DMS53 (cell line): ENCODE measurements at regions not wholly inside any gene's neighbourhood (a gene's known extent, or its start where the extent isn't known, plus 50 kb on each side); places are given as distances from the start of the nearest gene placed in this dataset.
"Not testable (repeated sequence)": the region's sequence is repeated elsewhere in the genome, so short reads cannot be mapped to it uniquely, and the experiment has no call there.

Source experiments
- DNase-seq: peaks from one replicate; lab custom pipeline; 2025; lab: John Stamatoyannopoulos, UW

DNA sequence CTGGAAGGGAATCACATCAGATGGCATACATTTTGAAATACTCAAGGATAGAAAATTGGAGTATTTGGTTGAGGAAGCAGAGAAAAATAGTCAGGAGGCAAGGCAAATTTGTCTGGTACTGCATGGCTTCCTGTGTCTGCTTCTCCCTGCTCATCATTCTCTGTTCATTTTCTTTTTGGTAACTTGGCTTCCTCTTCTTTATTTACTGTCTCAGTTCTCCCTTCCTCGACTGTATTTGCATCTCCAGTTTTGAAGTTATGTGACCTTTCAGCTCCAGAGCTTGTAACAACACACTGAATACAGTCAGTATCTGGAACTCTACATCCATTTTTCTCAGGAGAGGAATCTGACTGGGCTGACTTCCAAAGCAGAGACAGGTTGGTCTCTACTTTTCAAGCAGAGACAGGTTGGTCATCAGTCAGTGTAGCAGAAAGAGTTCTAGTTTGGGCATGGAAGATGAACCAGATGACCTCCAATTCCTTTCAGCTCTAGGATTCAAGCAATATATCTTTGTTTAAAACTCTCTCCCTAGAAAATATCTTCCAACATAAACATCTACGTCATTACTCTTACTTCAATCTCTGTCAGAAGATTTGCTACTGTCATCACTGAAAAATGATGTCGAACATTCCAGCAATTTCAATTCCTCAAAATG is 571.2 kb downstream of the ADGRL2 start:
- no peak for DNase-seq

DNA sequence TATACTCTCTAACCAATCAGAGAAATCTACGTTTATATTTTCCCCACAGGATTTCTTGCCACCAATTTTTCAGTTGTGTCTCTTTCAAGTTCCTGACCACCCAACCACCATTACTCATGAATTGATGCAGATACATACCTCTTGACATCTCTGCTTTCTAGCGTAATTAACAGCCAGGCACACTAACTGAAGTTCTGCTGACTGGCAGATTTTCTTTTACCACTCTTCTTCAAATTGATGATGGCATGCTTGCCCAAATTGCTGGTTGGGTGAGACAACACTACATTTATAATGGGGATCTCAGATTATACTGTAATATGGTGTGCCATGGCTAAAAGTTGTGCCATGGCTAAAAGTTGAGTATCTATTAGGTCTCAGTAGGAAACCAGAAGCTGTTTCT is 566.7 kb downstream of the ADGRL2 start:
- no peak for DNase-seq

DNA sequence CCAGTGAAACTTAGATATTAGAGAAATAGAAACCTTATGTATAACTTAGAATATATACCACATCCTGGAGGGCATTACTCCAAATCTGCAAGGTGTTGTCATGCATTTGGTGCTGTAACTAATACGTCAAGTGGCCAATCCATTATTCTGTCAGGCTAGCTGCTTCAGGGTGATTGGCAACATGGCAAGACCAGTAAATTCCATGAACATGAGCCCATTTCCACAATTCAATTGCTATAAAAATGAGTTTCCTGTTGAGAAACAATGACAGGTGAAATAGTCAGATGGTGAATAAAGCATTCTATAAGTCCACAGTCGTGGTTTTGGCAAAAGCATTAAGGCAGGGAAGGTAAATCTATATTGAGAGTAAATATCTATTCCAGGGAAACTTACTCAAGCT is 566.0 kb downstream of the ADGRL2 start:
- no peak for DNase-seq

DNA sequence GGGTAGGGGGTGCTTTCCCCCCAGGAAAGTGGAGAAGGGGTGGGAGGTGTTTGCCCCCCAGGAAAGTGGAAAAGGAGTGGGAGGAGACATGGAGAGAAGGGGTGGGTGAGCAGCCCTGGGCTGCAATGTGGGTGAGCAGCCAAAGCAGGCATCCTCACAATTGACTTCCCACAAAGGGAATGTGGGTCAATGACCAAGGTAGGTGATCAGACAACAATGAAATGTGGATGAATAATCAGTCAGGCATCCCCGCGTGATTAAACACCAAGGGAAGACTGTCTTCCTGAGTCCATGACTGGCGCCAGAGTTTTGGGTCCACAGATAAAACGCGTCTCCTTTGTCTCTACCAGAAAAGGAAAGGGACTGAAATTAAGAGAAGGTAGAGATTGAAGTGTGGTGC is 558.8 kb downstream of the ADGRL2 start:
- DNase-seq = not testable (repeated sequence)

DNA sequence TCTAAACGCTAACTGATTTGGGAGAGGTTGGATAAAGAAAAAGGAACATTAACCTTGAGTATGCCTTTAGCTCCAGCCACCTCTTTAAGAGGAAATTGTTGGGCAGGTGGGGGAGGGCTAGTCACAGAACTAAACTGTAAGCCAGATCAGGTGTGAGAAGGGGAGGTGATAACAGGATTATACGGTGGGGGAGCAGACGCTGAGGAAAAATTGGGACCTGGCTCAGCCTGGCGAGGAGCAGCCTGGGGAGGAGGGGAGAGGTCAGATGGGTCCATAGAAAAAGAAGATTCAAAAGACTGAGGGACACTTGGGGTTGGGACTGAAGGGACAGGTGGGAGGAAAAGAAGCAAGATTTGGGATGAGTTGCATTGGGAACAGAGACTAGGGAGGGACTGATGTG is 558.0 kb downstream of the ADGRL2 start:
- not testable (repeated sequence) for DNase-seq

DNA sequence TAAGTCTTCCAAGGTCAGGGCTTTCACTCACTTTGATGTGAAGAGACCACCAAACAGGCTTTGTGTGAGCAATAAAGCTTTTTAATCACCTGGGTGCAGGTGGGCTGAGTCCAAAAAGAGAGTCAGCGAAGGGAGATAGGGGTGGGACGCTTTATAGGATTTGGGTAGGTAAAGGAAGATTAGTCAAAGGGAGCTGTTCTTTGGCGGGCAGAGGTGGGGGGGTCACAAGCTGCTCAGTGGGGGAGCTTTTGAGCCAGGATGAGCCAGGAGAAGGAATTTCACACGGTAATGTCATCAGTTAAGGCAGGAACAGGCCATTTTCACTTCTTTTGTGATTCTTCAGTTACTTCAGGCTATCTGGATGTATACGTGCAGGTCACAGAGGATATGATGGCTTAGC is 553.8 kb downstream of the ADGRL2 start:
- not testable (repeated sequence) for DNase-seq

DNA sequence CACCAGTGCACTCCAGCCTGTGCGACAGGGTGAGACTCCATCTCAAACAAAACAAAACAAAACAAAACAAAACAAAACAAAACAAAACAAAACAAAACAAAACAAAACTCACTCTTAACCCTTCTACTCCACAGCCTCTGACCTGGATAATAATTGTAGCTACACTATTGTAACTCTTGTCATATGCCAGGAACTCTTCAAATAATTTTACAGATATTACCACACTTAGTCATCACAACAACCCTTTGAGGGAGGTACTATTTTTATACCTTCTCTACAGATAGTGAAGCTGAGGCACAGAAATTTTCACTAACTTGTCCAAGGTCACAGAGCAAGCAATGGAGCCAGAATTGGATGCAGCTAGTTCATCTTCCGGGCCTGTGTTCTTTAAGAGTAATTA is 547.8 kb downstream of the ADGRL2 start:
- DNase-seq = no peak

DNA sequence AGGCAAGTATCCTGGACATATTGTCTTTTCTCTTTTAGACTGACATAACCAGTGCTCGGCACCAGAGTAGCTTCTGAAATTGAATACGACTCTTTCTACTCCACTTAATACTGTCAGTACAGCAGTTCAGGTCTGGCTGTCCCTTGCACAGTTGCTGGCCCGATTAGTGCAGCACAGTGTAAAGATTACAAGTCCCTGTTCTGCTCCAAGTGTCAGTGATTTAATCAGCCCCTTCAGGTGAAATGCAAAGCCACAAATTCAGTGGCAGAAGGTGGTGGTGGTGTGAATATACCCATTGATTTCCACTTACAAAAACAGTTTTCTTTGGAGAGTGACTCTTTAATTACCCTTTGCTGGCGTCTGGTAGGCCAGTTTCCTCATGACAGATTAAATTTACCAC is 545.4 kb downstream of the ADGRL2 start:
- no peak for DNase-seq

DNA sequence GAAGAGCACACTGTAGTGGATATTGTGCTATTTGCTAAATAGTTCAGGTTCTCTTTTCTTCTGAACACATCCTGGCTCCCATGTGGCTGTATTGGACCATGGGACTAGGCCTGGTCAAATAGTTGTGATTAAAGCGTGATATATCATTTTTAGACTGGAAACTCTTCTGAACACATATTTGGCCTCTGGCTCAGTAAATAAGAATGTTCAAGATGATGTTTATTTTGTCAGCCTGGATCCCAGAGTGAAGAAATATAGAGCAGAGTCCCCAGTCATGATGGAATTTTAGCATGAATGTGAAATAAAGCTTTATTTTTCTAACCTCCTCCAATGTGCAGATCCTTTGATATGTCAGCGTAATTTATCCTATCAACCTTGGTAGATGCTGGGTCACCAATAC is 542.6 kb downstream of the ADGRL2 start:
- DNase-seq = no peak

DNA sequence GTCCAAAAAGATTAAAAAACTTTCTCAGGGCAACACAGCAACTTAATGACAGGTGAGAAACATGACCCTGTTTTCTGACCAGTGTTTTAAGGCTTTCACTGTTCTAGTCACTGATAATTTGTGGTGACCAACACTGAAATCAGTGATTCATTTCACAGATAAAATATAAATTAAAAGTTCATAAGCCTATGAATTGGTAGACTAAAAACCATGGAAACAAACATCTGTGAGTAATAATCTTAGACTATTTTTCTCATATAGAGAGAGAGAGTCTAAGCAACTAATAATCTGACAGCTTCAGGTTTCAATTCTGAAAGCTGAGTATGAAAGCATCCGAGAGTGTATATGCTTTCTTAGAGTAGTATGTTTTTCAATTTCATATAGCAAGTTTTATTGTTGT is 536.9 kb downstream of the ADGRL2 start:
- no peak for DNase-seq

DNA sequence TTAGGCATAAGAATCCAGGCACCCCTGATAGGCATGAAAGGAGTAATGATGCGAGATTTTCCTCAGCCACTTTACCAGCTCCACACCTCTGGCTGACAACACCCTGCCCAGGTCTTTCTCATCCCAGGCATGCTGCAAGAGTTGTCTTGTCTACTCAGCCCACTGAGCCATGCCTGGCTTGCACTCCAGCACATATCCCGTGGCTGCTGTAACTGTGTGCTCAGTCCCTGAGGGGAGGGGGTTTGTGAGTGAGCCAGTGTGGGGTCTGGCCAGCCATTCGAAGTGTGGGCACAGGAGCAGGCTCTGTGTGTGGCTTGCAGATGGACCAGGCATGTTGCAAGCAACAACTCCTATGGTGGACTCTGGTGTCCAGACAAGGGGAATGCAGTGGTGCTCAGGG is 529.6 kb downstream of the ADGRL2 start:
- DNase-seq = no peak

DNA sequence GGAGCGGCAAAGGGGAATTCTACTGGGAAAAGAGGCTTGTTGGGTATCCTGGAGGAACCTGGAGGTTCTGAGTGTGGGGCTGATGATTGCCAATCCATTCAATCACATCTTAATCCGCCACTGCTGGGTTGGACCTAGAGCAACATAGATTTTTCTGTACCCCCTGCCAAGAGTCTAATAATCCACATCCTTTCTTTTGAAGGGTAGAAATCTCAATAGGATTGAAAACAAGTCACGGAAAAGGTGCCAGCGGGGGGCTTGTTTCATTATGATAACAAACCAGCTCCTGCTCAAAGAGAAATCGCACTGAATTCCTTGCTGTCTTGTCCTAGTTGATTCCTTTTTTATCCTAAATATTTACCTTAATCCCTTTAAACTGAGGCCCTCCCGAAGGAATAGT is 528.5 kb downstream of the ADGRL2 start:
- no peak for DNase-seq

DNA sequence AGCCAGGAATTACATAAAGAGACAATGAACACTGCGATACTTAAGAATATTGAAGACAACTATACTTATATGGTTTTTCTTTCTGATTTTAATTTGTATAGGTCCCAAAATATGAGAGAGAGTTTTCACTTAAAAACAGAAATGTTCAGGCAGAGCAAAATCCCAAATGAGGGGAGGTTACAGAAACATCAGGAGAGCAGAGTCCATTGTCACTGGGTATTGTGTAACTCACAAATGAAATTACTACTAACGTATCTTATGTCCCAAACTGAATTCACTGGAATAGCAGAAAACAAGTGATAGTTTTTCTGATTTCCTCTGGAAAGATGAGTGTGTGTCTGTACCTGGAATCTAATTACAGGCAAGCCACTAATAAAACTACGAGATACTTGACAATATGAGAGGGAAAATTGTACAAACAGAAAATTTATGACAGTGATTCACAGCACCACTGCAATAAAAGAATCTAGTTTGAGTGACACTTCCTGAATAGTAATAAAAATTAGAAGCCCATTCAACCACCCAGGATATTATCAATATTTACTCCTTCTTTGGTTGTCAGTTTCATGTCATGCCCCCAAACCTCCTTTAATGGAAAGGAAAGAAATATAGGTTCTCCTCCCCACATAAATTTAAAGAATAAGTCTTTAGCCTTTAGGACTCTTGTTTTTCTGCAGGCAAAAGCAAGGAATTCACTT is 522.6 kb downstream of the ADGRL2 start:
- DNase-seq = peak; percentile 20

DNA sequence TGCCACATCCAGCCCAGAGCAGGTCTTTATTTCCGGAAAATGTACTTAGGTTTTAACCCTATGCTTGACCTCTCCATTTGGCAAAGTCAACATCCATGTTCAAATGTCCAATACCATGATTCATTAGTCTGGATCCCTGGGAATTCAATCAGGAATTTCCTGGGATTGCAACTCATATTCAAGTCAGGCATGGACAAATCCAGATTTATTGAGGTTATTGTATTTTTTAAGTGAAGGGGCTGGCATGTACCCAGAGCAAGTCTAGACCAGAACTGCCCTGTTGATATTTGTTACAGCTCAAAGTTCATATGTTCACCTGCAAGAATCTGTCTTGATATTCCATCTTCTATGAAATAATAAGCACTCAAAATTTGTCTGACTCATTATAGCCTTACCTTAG is 521.1 kb downstream of the ADGRL2 start:
- no peak for DNase-seq

DNA sequence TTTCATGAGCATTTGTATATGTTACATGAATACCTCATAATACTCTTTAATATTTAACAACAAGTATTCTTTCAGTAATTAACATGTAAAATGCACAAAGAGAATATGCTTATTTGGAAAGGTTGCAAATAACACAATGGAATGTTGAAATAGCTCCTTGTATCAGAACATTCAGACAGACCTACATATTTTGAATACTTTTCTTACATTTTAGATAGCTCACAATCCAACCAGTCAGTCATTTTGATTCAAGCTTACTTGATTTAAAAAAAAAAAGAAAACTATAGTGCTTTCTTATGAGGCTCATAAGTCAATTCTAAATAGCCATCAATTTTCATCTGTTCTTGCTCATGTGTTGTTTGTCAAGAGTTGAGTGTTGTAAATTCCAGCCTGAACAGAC is 518.8 kb downstream of the ADGRL2 start:
- no peak for DNase-seq

DNA sequence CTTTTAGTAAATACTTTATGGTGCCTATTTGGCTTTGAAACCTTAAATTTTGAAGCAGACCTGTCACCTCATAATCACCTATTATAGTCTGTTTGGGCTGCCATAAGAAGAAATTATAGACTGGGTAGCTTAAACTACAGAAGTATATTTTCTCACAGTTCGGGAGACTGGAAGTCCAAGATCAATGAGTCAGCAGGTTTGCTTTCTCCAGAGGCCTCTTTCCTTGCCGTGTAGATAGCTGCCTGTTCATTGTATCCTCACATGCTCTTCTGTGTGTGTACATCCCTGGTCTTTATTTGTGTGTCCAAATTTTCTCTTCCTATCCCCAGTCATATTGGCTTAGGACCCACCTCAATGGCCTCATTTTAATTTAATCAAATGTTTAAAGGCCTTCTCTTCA is 518.2 kb downstream of the ADGRL2 start:
- no peak for DNase-seq

DNA sequence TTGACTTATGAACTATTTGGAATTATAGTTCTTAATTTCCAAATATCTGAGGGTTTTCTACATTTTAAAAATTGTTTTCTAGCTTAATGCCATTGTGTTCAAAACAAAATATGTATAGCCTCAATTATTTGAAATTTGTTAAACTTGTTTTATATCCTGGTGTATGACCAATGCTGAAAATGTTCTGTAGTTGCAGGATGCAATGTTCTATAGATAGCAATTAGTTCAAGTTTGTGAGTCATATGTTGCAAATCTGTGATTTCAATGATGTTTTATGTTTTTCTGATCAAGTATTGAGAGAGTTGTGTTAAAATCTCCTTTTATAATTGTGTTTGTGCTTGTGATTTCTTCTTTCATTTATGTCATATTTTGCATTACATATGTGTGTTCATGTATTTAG is 517.5 kb downstream of the ADGRL2 start:
- DNase-seq = no peak

DNA sequence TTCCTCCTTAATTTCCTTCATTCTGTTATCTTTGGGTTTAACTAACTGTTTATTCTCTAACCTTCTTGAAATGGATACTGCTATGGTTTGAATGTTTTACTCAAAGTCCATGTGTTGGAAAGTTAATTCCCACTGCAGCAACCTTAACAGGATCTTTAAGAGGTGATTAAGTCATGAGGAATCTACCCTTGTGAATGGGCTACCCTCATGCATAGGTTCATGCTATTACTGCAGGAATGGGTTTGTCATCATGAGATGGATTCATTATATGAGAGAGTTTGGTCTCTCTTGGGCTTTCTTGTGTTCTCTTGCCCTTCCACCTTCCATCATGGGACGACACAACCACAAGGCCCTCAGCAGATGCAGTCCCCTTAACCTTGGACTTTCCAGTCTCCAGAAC is 516.9 kb downstream of the ADGRL2 start:
- no peak for DNase-seq

DNA sequence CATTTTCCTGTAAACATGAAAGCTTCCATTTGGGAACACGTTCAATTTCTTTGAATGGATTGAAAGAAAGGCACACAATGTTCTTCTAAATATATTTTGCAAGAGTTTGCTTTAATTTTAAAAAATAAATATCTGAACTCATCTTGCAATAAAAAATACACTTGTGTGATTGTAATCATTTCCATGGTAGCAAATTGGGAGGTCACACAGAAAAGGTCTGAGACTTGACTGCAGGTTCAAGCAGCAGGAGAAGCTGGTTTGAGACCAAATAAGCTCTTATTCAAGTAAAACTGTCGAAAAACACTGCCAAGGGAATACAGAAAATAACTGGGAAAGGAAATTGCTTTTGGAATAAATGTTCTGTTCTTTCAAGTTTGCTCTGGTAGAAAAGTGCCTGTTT is 498.9 kb downstream of the ADGRL2 start:
- DNase-seq = no peak

DNA sequence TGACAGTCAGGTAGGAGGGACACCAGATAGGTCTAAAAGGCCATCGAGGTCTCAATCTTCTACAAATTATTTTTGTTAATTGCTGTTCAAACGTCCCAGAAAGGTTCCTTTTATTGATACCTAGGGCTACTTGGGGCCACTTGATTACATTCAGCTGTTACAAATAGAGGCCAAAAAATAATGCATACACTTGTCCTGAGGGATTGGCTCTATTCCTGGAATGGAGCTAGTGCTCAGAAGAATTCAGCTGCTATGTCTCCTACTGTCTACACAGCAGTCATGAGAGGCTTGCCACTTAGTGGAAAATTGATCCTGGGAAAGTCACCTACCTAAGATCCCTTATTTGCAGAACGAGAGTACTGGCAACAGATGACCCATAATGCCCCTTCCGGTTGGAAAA is 498.3 kb downstream of the ADGRL2 start:
- DNase-seq = no peak

DNA sequence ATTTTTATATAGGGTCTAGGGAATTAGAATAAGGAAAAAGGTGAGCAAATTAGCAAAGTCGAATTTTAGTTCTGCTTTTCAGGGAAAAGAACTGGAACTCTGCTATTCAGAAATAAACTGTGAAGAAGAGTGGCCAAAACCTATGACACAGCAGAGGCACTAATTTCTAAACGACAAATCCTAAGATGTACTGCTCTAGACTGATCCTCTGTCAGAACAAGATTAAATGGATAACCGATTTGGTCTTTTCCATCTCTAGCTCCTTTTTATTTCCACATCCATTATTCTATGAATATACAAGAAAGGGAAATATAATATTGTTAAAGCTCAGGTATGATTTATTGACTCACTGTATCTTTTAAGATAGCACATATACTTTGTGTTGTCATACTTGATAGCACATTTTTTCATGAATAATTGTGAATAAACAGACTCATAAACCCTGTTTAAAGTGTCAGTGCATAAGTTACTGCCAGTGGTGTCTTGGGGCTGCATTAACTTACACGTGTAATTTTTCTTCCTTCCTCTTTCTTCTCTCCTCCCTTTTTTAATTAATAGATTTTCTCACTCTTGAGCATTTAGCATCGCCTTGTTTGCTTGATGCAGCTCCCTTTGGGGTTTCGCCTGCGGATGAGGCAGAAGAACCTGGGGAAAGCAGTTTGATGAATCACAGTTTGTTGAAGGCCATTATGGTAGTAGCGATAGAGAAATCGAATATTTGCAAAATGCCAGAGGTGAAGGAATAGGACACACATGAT is 496.6 kb downstream of the ADGRL2 start:
- DNase-seq = no peak

DNA sequence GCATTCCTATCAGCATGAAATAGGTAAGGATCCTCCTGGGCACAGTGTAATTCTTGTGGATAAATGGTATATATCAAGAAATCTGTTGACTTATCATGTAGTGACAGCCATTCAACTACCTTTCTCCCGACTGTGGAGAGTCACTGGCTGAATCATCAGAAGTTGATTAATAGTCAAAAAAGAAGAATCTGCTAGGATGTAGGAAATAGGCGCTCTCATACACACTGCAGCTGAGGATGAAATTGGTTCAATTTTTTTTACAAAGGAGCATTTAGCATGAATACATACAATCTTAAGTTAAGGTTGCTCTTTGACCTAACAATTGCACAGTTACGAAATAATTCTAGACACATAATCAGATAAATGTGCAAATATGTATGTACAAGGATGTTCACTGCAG is 486.8 kb downstream of the ADGRL2 start:
- DNase-seq = no peak

DNA sequence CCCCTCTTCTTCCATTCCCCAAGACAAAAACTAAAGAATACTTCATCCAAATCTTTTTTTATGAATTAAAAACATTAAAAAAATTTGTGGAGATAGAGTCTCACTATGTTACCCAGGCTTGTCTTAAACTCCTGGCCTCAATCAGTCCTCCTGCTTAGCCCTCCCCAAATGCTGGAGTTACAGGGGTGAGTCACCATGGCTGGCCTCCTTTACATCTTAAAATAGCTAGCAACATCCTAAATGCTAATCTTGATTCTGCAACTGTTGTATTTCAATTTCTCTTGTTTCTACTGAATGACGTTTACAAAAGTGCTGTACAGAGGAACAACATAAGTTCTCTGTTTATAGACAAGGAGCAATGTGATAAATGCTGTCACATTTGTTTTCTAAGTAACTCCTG is 483.5 kb downstream of the ADGRL2 start:
- DNase-seq = no peak
